Left renal pelvis (tissue), 4 donors: ENCODE measurements at regions not wholly inside any gene's neighbourhood (a gene's known extent, or its start where the extent isn't known, plus 50 kb on each side); places are given as distances from the start of the nearest gene placed in this dataset.

ENCODE experiments used
- DNase-seq, 4 donors: peaks; one replicate each; pipeline ENCODE4 v3.0.0-alpha.2; 2013; ENCODE audit warnings: low read depth in 4 of 4, low spot score in 3 of 4

GRCh38 chr3:188084752-188085583 lies 69.0 kb upstream of the LPP start:
- no peak for DNase-seq

GRCh38 chr3:188085584-188086560 lies 68.1 kb upstream of the LPP start:
- no peak for DNase-seq

GRCh38 chr3:188088948-188089685 lies 64.8 kb upstream of the LPP start:
- no peak for DNase-seq

- peak in 1 of 4 donors; percentile 8 for DNase-seq
These were observed 63.2 kb upstream of the LPP start for GRCh38 chr3:188090620-188091309.

GRCh38 chr3:188091746-188092145 lies 62.2 kb upstream of the LPP start:
- DNase-seq: no peak

- no peak for DNase-seq
These were observed 61.3 kb upstream of the LPP start for GRCh38 chr3:188092648-188093047.

GRCh38 chr3:188095431-188095830 lies 58.5 kb upstream of the LPP start:
- DNase-seq: no peak

GRCh38 chr3:188097791-188098190 lies 56.2 kb upstream of the LPP start:
- DNase-seq: no peak

GRCh38 chr3:188099907-188100306 lies 54.0 kb upstream of the LPP start:
- DNase-seq: no peak

- no peak for DNase-seq
These were observed 51.0 kb upstream of the LPP start for GRCh38 chr3:188102861-188103547.

- no peak for DNase-seq
These were observed 49.9 kb upstream of the LPP start for GRCh38 chr3:188104050-188104449.
